Right lobe of liver (tissue), 4 donors: ENCODE measurements at regions not wholly inside any gene's neighbourhood (a gene's known extent, or its start where the extent isn't known, plus 50 kb on each side); places are given as distances from the start of the nearest gene placed in this dataset.

ENCODE experiments used
- CTCF ChIP-seq, 4 donors: fragments of 200-600 bp in 3 of 4; fragments of 450-650 bp in 1 of 4; IDR thresholded peaks; one replicate each; pipeline versions ENCODE4 v1.5.1 to v1.8.0; 2016 to 2022; ENCODE audit warnings: antibody characterized with exemption in 4 of 4, mild to moderate bottlenecking in 2 of 4
- POLR2A ChIP-seq: fragments of 450-650 bp; IDR thresholded peaks from one replicate; pipeline ENCODE4 v1.6.1; 2017; ENCODE audit warnings: antibody characterized with exemption, mild to moderate bottlenecking
- donor health status: DM: no; HTN: no; CAD: no.
- donor health status: DM: no; HTN: no; CAD: no.
- donor health status: DM: no; HTN: yes; CAD: no.

- TF ChIP-seq CTCF (IDR thresholded peaks at IDR 0.05) (no peak), POLR2A (no peak)
Observed at GRCh38 chr1:88333086-88333695, 350.9 kb upstream of the PKN2 start.
